SU-DHL-6 (cell line): ENCODE measurements at regions not wholly inside any gene's neighbourhood (a gene's known extent, or its start where the extent isn't known, plus 50 kb on each side); places are given as distances from the start of the nearest gene placed in this dataset.

Experiments
- CTCF ChIP-seq: fragments of 200-600 bp; sonication (generic); IDR thresholded peaks from one replicate; pipeline ENCODE4 v1.5.1; 2017; ENCODE audit warnings: antibody characterized with exemption, mild to moderate bottlenecking, low read length, moderate library complexity; ENCODE audit not compliant: insufficient read depth, poor library complexity, severe bottlenecking
- EZH2phosphoT487 ChIP-seq: fragments of 200-600 bp; sonication (generic), shearing (Covaris generic); conservative IDR thresholded peaks from 2 replicates; pipeline ENCODE4 v1.6.1; 2018; ENCODE audit warnings: mild to moderate bottlenecking, antibody characterized with exemption, low read length, moderate library complexity, mixed read lengths

- TF ChIP-seq CTCF: no peak
- no peak for TF ChIP-seq EZH2phosphoT487
Observed at GRCh38 chr1:62989497-62989896, 205.6 kb downstream of the ATG4C start.
